NCI-H460 (cell line): ENCODE measurements at regions not wholly inside any gene's neighbourhood (a gene's known extent, or its start where the extent isn't known, plus 50 kb on each side); places are given as distances from the start of the nearest gene placed in this dataset.

Source experiments
- DNase-seq: peaks from one replicate; pipeline ENCODE4 v3.0.0-alpha.2; 2016; ENCODE audit warnings: low read depth; ENCODE audit errors: extremely low read depth

DNA sequence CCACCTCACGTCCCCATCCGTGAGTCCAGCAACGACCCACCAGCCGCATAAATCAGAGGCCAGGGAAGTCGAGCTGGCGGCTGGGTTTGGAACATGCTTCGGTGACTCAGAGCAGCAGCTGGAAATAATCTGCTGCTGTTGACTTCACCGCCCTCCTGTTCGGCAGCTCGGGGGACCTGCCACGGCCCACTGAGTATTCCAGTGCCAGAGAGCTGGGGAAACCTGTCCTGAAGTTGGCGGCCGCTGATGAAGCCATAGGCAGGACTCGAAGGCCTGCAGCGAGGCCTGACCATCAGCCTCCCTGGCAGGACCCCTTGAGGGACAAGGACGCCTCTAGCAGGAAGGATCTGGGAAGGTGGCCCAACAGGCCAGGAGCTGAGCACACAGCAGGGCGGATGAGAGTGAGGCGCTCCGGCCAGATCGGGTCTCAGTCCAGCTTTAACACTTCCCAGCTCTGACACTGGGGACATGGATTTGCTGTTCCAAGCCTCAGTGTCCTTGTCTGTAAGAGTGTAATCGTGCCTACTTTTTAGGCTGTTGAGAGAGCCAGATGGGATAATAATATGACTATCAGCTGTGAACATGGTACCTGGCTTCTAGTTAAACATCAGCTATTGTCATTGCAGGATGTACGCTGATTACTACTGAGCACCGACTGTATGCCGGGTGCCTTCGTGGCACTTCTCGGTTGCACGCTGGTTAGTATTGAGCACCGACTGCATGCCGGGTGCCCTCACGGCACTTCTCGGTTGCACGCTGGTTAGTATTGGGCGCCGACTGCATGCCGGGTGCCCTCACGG lies 50.4 kb upstream of the CIBAR2 start:
- no peak for DNase-seq

DNA sequence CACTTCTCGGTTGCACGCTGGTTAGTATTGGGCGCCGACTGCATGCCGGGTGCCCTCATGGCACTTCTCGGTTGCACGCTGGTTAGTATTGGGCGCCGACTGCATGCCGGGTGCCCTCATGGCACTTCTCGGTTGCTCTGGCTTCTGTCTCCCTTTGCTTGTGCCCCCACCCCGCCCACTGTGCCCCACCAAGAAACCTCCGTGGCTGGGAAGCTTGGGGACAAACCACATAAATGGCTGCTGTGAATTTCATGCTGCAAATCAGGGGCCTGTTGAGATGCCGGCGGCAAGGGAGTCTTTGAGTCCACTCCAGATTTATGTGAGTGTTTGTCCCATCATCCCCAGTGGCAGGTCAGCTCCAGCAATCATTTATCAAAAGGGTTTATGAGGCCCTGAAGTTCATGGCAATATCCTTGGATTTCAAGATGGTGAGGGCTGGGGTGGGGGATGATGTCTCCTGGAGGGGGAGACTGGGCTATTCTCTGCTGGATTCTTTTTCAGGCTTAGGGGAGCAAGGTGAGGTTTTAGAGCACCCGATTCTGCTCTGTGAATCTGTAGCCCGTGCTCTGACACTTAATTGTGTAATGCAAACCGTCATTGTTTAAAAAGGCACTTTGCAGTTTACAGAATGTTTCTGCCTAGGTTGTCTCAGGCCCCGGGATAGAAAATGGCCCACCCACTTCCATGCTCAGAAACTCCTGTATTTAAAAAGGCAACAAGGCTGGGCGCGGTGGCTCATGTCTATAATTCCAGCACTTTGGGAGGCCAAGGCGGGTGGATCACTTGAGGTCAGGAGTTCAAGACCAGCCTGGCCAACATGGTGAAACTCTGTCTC lies 51.2 kb upstream of the CIBAR2 start:
- no peak for DNase-seq

- DNase-seq: no peak
These were observed 52.2 kb upstream of the CIBAR2 start for GRCh38 chr16:85164431-85164830.

GRCh38 chr16:85164838-85165516 lies 52.7 kb upstream of the CIBAR2 start:
- no peak for DNase-seq

DNA sequence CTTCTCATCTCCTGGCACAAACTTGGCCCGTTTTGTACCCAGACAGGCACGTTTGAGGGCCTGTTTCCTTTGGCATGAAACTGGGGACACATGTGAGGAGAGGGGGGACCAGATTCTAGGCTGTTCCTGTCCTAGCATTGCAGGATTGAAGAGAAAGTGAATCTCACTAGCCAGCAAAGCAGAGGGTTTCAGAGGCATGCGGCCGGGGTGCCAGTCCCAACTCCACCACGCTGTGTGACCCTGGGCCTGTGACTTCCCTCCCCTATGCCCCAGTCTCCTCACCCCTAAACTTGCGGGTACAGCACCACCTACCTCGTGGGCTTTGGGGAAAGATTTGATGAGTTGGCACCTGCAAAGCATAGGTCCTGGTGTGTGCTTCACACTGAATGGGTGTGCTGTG lies 53.5 kb upstream of the CIBAR2 start:
- no peak for DNase-seq

GRCh38 chr16:85166281-85166680 lies 54.0 kb upstream of the CIBAR2 start:
- no peak for DNase-seq

- DNase-seq: no peak
These were observed 54.7 kb upstream of the CIBAR2 start for GRCh38 chr16:85166699-85167588.

DNA sequence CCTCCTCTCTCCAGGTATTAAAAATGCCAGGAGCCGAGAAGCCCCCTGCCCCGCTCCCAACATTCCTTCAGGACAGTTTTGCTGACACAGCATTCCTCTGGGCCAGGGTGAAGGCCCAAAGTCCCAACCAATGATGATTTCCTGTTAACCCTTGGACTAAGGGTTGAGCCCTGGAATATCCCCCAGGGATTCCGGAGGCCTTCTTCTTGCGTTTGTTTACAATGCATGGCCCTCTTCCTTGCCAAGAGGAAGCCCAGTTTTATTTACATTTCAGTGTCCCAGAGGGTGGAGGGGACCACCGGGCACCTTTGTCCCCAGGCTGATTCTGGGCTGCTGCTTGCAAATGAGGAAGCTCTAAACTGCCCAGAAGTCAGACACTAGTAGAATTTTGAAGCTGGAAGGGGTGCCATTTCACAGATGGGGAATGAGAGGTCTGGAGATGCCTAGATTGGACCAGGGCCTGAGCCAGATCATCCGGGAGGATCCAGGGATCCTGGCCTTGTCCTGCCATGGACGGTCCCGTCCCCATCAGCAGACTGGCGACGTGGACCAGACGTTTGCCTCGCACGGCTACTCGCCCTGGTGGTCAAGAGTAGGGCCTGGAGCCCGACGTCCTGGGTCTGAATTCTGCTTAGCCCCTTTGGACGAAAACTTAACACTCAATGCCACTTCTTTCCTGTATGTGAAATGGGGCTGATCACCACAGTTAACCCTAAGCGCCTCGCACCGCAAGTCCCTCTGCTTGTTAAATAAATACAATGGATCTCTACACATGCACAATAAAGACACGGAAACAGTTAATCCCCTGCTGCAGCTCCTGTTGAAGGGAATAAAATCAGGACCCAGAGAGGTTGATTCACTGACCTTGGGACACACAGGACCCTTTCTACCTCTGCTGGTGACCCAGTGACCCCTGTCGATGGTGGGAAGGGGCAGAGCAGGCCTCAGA lies 55.6 kb upstream of the CIBAR2 start:
- no peak for DNase-seq

GRCh38 chr16:85168732-85169256 lies 56.5 kb upstream of the CIBAR2 start:
- no peak for DNase-seq

DNA sequence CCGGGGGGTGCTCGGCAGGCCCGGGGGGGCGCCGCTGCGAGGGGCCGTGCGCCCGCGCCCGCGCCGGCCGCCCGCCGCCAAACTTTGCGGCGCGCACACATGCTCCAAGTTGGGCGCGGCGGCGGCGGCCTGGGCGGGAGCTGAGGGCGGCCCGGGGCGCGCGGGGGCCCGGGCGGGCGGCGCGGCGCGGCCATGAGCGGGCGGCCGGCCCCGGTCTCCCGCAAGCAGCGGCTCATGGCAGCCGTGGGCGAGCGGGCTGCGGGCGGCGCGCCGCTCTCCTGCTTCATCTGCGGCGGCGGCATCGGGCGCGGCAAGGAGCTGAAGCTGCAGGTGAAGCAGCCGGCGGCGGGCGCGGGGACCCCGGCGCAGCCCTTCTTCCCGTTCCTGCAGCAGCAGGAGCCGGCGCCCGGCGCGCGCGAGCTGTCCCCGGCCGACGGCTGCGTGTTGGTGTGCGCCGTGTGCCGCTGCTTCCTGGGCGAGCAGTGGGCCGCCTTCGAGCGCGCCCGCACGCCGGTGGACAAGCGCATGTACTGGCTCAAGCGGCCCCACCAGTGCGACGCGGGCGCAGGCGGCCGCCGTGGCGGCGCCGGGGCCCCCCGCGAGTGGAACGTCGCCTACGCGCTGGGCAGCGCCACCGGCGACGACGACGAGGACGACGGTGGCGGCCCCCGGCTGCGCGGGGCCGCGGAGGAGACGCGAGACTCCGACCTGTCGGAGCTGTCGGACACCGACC lies 57.2 kb upstream of the CIBAR2 start:
- DNase-seq: no peak

GRCh38 chr16:85170066-85170491 lies 57.8 kb upstream of the CIBAR2 start:
- DNase-seq: no peak

DNA sequence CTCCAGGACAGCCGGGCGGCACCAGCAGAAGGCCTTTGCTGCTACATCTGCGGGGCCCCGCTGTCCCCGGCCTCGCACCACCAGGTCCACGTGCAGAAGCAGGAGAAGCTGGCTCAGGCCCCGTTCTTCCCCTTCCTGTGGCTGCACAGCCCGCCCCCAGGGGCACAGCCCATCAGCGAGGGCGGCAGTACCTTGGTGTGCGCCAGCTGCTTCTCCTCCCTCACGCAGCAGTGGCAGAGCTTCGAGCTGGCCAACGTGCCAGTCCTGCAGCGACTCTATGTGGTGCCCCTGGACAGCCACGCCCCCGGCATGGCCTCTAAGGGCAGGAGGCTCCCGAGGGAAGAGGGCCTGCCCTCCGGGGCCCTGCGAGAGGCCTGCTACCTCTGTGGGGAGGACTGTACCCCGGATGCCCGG lies 58.3 kb upstream of the CIBAR2 start:
- no peak for DNase-seq

GRCh38 chr16:85171004-85171758 lies 58.9 kb upstream of the CIBAR2 start:
- no peak for DNase-seq

DNA sequence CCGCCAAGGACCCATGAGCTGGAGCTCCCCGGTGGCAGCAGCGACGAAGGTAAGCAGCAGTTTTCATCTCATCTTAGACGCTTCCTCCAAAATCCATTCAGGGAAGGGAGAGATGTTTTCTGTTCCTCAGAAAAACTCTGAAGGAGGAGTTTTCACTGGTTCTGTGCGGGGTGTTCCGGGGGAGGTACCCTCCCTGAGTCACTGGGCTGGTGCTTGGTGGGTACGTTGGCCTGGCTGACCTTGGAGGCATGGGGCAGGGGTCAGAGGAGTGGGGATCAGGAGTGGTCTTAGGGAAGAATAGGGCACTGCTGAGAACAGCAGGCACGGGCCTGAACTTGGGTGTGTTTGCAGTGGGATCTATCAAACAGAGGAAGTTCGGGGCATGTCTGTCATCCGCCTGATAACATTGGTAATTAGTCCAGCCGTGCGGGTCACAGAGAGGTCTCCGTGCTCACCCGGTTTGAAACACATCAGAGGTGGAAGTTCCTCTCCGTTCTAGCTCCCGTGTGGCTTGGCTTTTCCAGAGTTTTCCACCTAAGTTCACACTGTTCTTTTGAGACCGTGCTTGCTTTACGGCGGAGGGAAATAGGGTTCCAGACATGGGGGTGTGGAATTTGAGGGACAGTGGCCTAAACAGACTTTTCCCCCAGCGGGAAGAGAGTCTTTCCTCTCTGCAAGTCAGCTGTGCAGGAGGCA lies 59.6 kb upstream of the CIBAR2 start:
- no peak for DNase-seq

GRCh38 chr16:85172455-85173145 lies 60.3 kb upstream of the CIBAR2 start:
- peak; percentile 19 for DNase-seq
